GM18868 (cell line): ENCODE measurements at regions not wholly inside any gene's neighbourhood (a gene's known extent, or its start where the extent isn't known, plus 50 kb on each side); places are given as distances from the start of the nearest gene placed in this dataset.
"Not testable (repeated sequence)": the region's sequence is repeated elsewhere in the genome, so short reads cannot be mapped to it uniquely, and the experiment has no call there.

ENCODE experiments used
- ATAC-seq: cut with Tn5 transposase; IDR thresholded peaks from one replicate; pipeline ENCODE4 v1.9.1; 2021; ENCODE audit warnings: mild to moderate bottlenecking, moderate library complexity; ENCODE audit not compliant: unreplicated experiment

- no peak for ATAC-seq
Measured at GRCh38 chr10:83713423-83713822, 425.9 kb upstream of the GHITM start.

GRCh38 chr10:83723080-83723479 is 416.2 kb upstream of the GHITM start:
- ATAC-seq: no peak

DNA sequence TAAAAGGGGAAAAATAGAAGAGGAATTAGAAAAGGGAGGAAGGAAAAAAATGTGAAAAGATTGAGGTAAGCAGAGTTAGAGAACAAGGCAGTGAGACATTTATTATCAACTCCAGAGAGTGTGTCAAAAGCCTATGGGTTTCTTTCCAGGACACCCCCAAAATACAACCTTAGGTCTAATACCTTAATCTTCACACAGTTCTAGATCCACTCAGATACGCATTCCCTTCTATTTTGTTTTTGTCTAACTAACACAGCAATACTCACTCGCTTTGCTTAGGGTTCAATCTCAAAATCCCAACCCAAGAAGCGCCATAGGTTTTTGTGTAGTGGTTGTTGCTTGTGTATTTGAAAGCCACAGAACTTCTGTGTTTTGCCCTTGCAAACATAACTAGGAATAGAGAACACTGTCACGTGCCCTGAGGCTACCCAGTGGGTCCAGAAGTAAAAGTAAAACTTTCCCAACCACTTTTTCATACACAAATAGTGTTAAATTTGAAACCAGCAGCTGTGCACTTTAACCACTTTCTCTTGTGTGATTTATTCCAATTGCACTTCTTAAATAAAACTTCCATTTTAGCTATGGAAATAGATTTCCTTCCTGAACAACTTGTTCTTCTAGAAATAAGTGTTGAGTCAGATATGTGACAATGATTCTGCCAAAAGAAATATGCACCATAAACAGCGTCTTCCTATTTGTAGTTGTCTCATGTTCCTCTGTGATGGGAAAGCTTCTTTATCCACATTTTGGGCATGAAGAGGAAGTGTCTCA is 414.7 kb upstream of the GHITM start:
- ATAC-seq: peak; percentile 94

GRCh38 chr10:83725567-83725966 is 413.7 kb upstream of the GHITM start:
- ATAC-seq: peak; percentile 4

DNA sequence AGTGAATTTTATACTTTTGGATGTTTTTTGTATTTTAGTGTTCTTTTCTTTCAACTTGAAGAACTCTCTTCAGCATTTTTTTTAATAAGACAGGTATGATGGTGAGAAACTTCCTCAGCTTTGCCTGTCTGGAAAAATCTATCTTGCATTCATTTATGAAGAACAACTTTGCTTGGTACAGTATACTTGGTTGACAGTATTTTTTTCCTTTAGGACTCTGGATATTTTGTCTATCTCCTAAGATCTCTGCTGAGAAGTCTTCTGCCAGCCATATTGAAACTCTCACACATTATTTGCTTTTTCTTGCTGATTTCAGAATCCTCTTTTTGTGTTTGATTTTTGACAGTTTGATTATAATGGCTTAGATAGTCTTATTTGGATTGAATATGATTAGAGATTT is 405.0 kb upstream of the GHITM start:
- no peak for ATAC-seq

- ATAC-seq: no peak
Measured at GRCh38 chr10:83736008-83736407, 403.3 kb upstream of the GHITM start.

GRCh38 chr10:83750604-83751003 is 388.7 kb upstream of the GHITM start:
- no peak for ATAC-seq

- ATAC-seq: no peak
Measured at GRCh38 chr10:83753490-83753889, 385.8 kb upstream of the GHITM start.

GRCh38 chr10:83754857-83755256 is 384.5 kb upstream of the GHITM start:
- ATAC-seq: no peak

GRCh38 chr10:83760142-83760541 is 379.2 kb upstream of the GHITM start:
- ATAC-seq: no peak

DNA sequence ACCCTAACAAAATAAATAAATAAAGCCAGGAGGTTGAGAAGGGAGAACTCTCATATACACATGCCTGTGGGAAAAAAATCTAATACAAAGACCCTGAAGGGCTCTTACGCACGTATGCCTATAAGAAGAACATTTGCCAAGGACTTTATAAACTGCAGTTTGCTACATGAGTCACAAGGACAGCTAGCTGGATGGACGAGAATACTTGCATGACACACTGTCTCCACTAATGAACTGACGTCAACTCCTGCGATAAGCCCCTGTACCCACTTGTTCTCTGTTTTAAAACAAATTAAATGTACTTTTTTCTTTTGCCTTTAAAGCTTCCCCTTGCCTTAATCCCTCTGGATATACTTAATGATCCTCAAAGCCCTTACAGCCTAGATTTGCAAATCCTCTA is 374.6 kb upstream of the GHITM start:
- no peak for ATAC-seq

DNA sequence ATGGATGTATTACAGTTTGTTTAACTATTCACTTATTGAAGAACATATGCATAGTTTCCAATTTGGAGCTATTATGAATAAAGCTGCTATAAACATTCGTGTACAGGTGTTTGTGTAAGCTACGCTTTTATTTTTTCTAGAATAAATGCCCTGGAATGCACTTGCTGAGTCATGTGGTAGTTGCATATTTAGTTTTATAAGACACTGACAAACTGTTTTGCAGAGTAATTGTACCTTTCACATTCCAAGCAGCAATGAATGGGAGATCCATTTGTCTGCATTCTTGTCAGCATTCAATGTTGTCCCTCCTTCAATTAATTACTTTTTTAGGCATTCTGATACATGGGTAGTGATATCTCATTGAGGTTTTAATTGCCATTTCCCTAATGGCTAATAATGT is 373.6 kb upstream of the GHITM start:
- no peak for ATAC-seq

DNA sequence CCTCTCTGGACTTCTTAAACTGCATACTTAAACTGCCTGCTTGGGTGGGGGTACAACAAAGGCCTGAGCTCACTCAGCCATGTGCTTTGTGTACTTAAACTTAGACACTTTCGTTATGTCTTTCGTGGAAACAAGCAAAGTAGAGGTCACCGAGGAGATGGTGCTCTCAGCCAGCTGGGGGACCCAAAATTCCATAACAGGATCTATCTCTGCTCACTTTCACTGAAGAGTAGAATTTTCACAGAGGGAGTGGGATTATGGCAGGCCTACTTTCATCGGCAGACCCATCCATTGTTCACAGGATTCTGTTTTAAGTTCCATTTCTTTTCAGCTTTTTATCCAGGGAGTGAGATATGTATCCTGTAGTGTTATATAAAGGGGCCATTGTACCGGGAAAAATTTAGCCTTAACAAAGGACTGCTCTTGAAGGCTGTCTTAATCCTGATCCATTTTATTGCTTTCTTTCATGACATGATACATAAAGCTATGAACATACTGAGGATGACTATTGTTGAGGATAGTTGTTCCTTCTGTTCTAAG is 370.0 kb upstream of the GHITM start:
- no peak for ATAC-seq

DNA sequence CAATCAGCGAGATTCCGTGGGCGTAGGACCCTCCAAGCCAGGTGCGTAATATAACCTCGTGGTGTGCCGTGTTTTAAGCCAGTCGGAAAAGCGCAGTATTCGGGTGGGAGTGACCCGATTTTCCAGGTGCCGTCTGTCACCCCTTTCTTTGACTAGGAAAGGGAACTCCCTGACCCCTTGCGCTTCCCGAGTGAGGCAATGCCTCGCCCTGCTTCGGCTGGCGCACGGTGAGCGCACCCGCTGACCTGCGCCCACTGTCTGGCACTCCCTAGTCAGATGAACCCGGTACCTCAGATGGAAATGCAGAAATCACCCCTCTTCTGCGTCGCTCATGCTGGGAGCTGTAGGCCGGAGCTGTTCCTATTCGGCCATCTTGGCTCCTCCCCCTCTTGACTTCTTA is 352.6 kb upstream of the GHITM start:
- ATAC-seq: not testable (repeated sequence)

GRCh38 chr10:83801983-83802382 is 337.3 kb upstream of the GHITM start:
- no peak for ATAC-seq

DNA sequence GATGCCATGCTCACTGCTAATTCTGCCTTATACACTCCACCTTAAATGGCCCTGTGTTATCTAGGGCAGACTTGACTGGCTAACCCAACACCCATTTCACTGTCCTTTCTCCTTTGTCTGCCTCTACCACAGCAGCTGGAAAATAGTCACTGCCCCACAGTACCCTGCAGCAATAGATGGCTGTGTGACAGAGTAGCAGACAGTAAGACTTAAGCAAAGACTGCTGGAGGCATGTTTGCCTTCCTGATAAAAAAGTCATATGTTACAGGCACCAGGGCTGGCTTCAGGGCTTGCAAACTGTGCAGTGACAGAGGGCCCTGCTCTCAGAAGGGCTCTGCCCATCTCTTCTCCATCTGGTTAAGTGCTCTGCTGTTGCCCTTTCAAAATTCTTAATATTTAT is 332.6 kb upstream of the GHITM start:
- ATAC-seq: no peak

GRCh38 chr10:83809001-83809400 is 330.3 kb upstream of the GHITM start:
- ATAC-seq: no peak

DNA sequence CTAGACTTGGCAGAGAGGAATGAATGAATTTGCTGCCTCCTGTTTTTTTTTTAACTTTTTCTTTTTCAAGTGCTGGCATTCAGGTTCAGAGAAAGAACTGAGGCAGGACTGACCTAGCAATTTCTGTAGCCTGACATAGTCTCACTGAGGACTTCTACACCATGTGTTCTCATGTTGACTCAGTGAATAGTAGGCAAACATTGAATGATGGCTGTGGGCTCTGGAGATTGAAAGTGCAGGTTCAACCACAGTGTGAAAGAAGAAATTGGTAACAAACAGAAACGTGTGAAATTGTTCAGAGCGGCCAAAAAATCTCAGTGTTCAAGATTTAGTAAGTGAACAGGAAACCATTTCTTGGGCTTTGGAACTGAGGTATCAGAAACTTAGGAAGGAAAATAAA is 322.4 kb upstream of the GHITM start:
- ATAC-seq: peak; percentile 96

DNA sequence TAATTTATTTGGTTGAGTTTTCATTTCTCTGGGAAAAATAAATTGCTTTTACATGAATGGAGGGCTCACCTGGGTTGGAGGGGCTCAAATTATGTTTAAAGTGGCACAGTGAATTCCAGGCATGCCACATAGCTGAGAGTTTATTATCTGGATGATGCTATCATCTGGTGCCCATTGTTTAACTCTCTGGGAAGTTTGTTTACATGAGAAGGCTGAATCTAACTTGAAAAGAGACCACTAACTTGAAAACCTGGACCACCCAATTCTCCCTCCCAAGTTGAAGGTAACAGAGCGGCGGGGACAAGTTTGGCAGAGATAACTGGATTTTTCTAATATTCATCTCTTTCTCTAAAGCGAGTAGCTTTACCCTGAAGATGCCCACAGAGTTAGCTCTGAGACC is 321.5 kb upstream of the GHITM start:
- ATAC-seq: no peak

GRCh38 chr10:83819609-83820008 is 319.7 kb upstream of the GHITM start:
- ATAC-seq: no peak

DNA sequence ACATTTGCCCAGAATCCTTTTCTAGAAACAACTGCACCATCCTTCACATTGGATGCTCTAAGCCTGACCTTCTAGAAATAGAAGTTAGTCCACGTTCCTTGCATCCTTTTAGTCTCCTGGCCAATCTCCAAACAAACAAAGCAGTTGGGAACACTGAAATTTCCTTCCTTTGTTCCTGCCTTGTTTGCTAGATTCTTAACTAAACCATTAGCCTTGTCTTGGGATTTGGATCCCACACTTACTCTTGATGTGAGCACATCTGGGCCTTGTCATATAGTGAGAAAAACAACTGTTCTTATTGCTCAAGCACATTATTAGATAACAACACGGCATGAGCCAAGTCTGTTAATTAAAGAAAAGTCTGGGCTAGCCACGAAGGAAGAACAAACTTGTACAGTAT is 319.3 kb upstream of the GHITM start:
- ATAC-seq: no peak

DNA sequence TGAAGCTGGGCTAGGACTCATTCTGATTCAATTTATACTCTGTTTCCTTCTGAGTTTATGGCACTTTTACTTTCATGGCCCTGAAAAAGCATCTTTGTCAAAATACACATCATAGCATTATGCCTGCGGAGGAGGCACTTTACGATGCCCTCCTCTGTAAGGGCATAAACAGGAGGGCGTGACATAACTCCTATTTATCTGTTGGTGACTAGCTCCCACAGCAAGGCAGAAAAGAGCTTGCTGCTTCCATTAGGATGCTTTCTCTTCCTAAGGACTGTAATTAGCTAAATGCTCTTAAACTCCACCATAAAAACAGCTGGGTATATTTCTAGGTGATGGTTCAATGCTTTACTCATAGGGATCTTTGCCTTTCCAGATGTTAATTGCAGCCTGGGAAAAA is 315.2 kb upstream of the GHITM start:
- no peak for ATAC-seq

DNA sequence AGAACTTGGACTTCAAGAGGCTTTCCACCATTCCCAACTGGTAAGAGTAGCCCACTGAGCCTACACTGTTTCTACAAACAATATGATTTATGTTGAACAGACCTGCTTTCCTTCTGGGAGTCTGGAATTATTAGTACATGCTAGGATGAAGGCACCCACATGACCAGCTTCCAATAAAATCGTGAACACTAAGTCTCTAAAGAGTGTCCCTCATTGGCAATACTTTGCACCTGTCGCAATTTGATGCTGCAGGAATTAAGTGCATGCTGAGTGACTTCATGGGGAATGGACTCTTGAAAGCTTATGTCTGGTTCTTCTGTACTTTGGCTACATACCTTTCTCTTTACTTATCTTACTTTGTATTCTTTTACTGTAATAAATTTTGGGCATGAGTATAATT is 305.2 kb upstream of the GHITM start:
- ATAC-seq: no peak
